HG03139 (cell line): ENCODE measurements at regions not wholly inside any gene's neighbourhood (a gene's known extent, or its start where the extent isn't known, plus 50 kb on each side); places are given as distances from the start of the nearest gene placed in this dataset.
"Not testable (repeated sequence)": the region's sequence is repeated elsewhere in the genome, so short reads cannot be mapped to it uniquely, and the experiment has no call there.

Source experiments
- ATAC-seq: cut with Tn5 transposase; IDR thresholded peaks from one replicate; pipeline ENCODE4 v1.9.1; 2021; ENCODE audit not compliant: unreplicated experiment

- ATAC-seq: no peak
Measured at GRCh38 chr5:18507114-18507513, 872.9 kb downstream of the TAF11L14 start.

GRCh38 chr5:18517641-18518380, 883.6 kb downstream of the TAF11L14 start:
- no peak for ATAC-seq

GRCh38 chr5:18523380-18523779, 889.1 kb downstream of the TAF11L14 start:
- ATAC-seq: no peak

GRCh38 chr5:18526792-18527405, 892.6 kb downstream of the TAF11L14 start:
- ATAC-seq: no peak

GRCh38 chr5:18533137-18533536, 898.9 kb downstream of the TAF11L14 start:
- no peak for ATAC-seq

- no peak for ATAC-seq
Measured at GRCh38 chr5:18534119-18534518, 899.9 kb downstream of the TAF11L14 start.

- ATAC-seq: not testable (repeated sequence)
Measured at GRCh38 chr5:18535753-18536152, 901.5 kb downstream of the TAF11L14 start.

- ATAC-seq: no peak
Measured at GRCh38 chr5:18544421-18544820, 910.2 kb downstream of the TAF11L14 start.

GRCh38 chr5:18546591-18546990, 912.3 kb downstream of the TAF11L14 start:
- ATAC-seq: no peak

- ATAC-seq: no peak
Measured at GRCh38 chr5:18551716-18552115, 917.5 kb downstream of the TAF11L14 start.

GRCh38 chr5:18553269-18553668, 919.0 kb downstream of the TAF11L14 start:
- ATAC-seq: no peak

GRCh38 chr5:18560602-18561001, 926.3 kb downstream of the TAF11L14 start:
- no peak for ATAC-seq

- ATAC-seq: no peak
Measured at GRCh38 chr5:18563853-18564252, 929.6 kb downstream of the TAF11L14 start.

- ATAC-seq: no peak
Measured at GRCh38 chr5:18566671-18567070, 932.4 kb downstream of the TAF11L14 start.

- ATAC-seq: no peak
Measured at GRCh38 chr5:18576586-18576985, 942.3 kb downstream of the TAF11L14 start.

- no peak for ATAC-seq
Measured at GRCh38 chr5:18601185-18601584, 966.9 kb downstream of the TAF11L14 start.

GRCh38 chr5:18602402-18602801, 968.1 kb downstream of the TAF11L14 start:
- ATAC-seq: no peak

GRCh38 chr5:18605186-18605585, 970.9 kb downstream of the TAF11L14 start:
- ATAC-seq: no peak

GRCh38 chr5:18607570-18607969, 973.3 kb downstream of the TAF11L14 start:
- no peak for ATAC-seq

GRCh38 chr5:18617191-18617590, 982.9 kb downstream of the TAF11L14 start:
- ATAC-seq: not testable (repeated sequence)

GRCh38 chr5:18630458-18631045, 996.3 kb downstream of the TAF11L14 start:
- no peak for ATAC-seq
